ENCODE measurements at regions not wholly inside any gene's neighbourhood (a gene's known extent, or its start where the extent isn't known, plus 50 kb on each side); places are given as distances from the start of the nearest gene placed in this dataset.

- Histone ChIP-seq H3K9me3 (no peaks in the 10 kb centered on the region), H3K4me3 (no peak overlapping the region), H3K27ac (no peak overlapping the region), H3K36me3 (no peaks in the 10 kb centered on the region), H3K4me1 (no peaks in the 10 kb centered on the region), H3K27me3 (no peaks in the 10 kb centered on the region)
- TF ChIP-seq CTCF (IDR thresholded peaks at IDR 0.05) (no peak), POLR2A (IDR thresholded peaks at IDR 0.05) (no peak)
- no peak for DNase-seq
These were observed 80.2 kb upstream of the NUDT4 start for GRCh38 chr12:93297536-93297935.

- TF ChIP-seq POLR2A (IDR thresholded peaks at IDR 0.05) (no peak), CTCF (IDR thresholded peaks at IDR 0.05) (no peak)
- no peak overlapping the region for H3K27ac ChIP-seq
These were observed 78.4 kb upstream of the NUDT4 start for GRCh38 chr12:93299262-93299846.

GRCh38 chr12:93300611-93301021, 77.1 kb upstream of the NUDT4 start:
- Histone ChIP-seq H3K27ac (no peak overlapping the region), H3K4me1 (no peaks in the 10 kb centered on the region), H3K9me3 (no peaks in the 10 kb centered on the region), H3K27me3 (no peaks in the 10 kb centered on the region), H3K4me3 (no peak overlapping the region), H3K36me3 (no peaks in the 10 kb centered on the region)
- TF ChIP-seq POLR2A (IDR thresholded peaks at IDR 0.05) (no peak), CTCF (IDR thresholded peaks at IDR 0.05) (no peak)
- DNase-seq: no peak

More at GRCh38 chr12:93299262-93299846, 78.4 kb upstream of the NUDT4 start:
- Histone ChIP-seq H3K4me3 (no peak overlapping the region), H3K4me1 (no peaks in the 10 kb centered on the region), H3K9me3 (no peaks in the 10 kb centered on the region), H3K36me3 (no peaks in the 10 kb centered on the region), H3K27me3 (no peaks in the 10 kb centered on the region)
- DNase-seq: no peak

- Histone ChIP-seq H3K4me3 (no peak overlapping the region), H3K9me3 (no peaks in the 10 kb centered on the region), H3K36me3 (no peaks in the 10 kb centered on the region), H3K27ac (peak overlapping the region in 2 of 4 donors; percentile 1 to 51), H3K27me3 (no peaks in the 10 kb centered on the region), H3K4me1 (no peaks in the 10 kb centered on the region)
- no peak for DNase-seq
- TF ChIP-seq CTCF (IDR thresholded peaks at IDR 0.05): no peak
- TF ChIP-seq POLR2A (IDR thresholded peaks at IDR 0.05): no peak
These were observed 75.1 kb upstream of the NUDT4 start for GRCh38 chr12:93302331-93303229.

GRCh38 chr12:93306636-93307035, 71.1 kb upstream of the NUDT4 start:
- H3K9me3 ChIP-seq: no peaks in the 10 kb centered on the region
- no peak overlapping the region for H3K4me3 ChIP-seq
- H3K27ac ChIP-seq: no peak overlapping the region
- H3K36me3 ChIP-seq: no peaks in the 10 kb centered on the region
- TF ChIP-seq CTCF (IDR thresholded peaks at IDR 0.05) (no peak), POLR2A (IDR thresholded peaks at IDR 0.05) (no peak)
- H3K4me1 ChIP-seq: peaks cover 0 to 5% (median 0%) of the 10 kb centered on the region in 4 donors
- DNase-seq: no peak
- H3K27me3 ChIP-seq: no peaks in the 10 kb centered on the region

Measured in Peyer's patch (tissue), 4 donors.